LNCaP clone FGC (cell line): ENCODE measurements at regions not wholly inside any gene's neighbourhood (a gene's known extent, or its start where the extent isn't known, plus 50 kb on each side); places are given as distances from the start of the nearest gene placed in this dataset.

Experiments
- DNase-seq: peaks from one replicate; pipeline ENCODE4 v3.0.0-alpha.2; 2011; ENCODE audit warnings: low read depth
- H3K4me3 ChIP-seq: 2 replicates; pipeline ENCODE4 v1.5.1; 2011; ENCODE audit warnings: mild to moderate bottlenecking, low read depth, low read length, control low read depth
- TF ChIP-seq, protein P1 (sequence below): IDR thresholded peaks from 2 replicates; pipeline ENCODE4 v1.5.1; 2012; ENCODE audit warnings: mild to moderate bottlenecking; ENCODE audit not compliant: control insufficient read depth, insufficient read depth; ENCODE audit errors: extremely low read depth

GRCh38 chr3:28752290-28752689, 403.7 kb upstream of the AZI2 start:
- H3K4me3 ChIP-seq: no peak overlapping the region
- TF ChIP-seq, protein P1, sequence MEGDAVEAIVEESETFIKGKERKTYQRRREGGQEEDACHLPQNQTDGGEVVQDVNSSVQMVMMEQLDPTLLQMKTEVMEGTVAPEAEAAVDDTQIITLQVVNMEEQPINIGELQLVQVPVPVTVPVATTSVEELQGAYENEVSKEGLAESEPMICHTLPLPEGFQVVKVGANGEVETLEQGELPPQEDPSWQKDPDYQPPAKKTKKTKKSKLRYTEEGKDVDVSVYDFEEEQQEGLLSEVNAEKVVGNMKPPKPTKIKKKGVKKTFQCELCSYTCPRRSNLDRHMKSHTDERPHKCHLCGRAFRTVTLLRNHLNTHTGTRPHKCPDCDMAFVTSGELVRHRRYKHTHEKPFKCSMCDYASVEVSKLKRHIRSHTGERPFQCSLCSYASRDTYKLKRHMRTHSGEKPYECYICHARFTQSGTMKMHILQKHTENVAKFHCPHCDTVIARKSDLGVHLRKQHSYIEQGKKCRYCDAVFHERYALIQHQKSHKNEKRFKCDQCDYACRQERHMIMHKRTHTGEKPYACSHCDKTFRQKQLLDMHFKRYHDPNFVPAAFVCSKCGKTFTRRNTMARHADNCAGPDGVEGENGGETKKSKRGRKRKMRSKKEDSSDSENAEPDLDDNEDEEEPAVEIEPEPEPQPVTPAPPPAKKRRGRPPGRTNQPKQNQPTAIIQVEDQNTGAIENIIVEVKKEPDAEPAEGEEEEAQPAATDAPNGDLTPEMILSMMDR: no peak
- DNase-seq: no peak

DNA sequence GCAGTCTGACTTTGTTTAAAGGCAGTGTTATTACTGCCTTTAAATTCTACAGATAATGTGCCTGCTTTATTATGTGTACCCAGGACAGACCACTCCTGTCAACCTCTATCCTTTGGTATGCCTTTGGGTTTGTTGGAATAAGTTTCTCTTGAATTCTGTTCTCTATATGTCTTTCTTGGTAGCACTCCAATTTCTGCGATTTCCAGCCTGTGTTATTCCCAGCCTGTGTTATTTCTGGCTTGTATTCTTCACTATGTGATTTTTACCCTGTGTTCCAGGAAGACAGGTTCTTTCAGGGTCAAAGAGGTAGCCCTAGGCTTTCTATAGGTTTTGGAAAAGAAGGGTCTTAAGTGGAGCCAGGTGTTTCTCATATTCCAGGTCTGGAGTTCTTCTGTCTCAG, 407.4 kb upstream of the AZI2 start:
- TF ChIP-seq, protein P1: no peak
- H3K4me3 ChIP-seq: no peak overlapping the region
- DNase-seq: no peak

GRCh38 chr3:28758115-28758514, 409.5 kb upstream of the AZI2 start:
- no peak for DNase-seq
- no peak overlapping the region for H3K4me3 ChIP-seq
- TF ChIP-seq, protein P1: no peak

DNA sequence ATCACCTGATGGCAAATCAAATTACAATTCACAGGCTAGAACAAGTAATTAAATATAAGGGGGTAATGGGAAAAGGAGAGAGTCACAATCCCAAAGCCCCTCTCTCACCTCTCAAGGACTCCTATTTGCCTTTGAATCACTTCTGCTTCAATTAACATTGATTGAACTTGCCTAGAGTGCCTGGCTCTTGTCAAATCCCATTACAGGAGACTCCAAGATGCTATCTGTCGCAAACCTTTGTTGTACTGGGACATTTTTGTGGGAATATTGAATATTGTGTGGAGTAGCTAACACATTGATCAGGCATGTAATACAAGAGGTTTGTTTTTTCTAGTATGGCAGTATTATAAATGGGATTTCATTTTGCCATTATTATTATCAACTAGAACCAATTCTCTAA, 412.8 kb upstream of the AZI2 start:
- DNase-seq: no peak
- TF ChIP-seq, protein P1: no peak
- H3K4me3 ChIP-seq: no peak overlapping the region

- DNase-seq: no peak
- TF ChIP-seq, protein P1: no peak
- no peak overlapping the region for H3K4me3 ChIP-seq
These were observed 416.6 kb upstream of the AZI2 start for GRCh38 chr3:28765194-28765593.

GRCh38 chr3:28768439-28768838, 419.8 kb upstream of the AZI2 start:
- no peak overlapping the region for H3K4me3 ChIP-seq
- no peak for DNase-seq
- TF ChIP-seq, protein P1: no peak

DNA sequence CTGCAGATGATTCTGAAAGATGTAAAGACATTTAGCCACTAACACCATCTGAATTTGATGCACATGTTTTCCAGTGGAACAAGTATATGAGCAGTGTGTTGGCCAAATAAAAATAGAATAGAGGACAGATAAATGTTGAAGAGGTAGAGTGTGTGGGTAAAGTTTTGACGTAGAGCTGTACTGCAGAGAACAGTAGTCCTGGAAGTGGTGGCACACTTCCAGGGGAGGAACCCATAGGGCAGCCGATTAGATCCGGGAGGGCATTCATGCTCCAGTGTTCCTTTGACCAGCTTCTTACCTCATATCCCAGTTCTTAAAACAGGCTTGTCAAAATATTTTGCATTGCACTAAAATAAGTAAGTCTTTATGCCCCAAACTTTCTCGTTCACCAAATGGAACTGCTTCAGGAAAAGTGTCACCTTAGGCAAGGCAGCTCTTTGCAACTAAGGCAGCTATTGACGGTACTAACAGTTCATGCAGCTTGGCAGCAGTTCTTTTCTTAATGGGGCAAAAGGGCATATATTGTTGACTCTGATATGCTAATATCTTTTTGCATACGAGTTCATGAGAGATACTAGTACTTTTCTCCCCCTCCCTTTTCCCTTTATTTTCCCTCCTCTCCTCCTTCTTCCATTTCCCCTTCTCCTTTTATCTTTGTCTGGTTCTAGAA, 429.3 kb upstream of the AZI2 start:
- H3K4me3 ChIP-seq: no peak overlapping the region
- TF ChIP-seq, protein P1: no peak
- no peak for DNase-seq
